HG03060 (cell line): ENCODE measurements at regions not wholly inside any gene's neighbourhood (a gene's known extent, or its start where the extent isn't known, plus 50 kb on each side); places are given as distances from the start of the nearest gene placed in this dataset.

Source experiments
- ATAC-seq: cut with Tn5 transposase; IDR thresholded peaks from one replicate; pipeline ENCODE4 v1.9.1; 2021; ENCODE audit warnings: low read depth, moderate number of reproducible peaks; ENCODE audit not compliant: unreplicated experiment

- ATAC-seq: no peak
Measured at GRCh38 chr16:86961171-86961601, 356.0 kb downstream of the C16orf95 start.

GRCh38 chr16:86962259-86962658, 354.9 kb downstream of the C16orf95 start:
- no peak for ATAC-seq

DNA sequence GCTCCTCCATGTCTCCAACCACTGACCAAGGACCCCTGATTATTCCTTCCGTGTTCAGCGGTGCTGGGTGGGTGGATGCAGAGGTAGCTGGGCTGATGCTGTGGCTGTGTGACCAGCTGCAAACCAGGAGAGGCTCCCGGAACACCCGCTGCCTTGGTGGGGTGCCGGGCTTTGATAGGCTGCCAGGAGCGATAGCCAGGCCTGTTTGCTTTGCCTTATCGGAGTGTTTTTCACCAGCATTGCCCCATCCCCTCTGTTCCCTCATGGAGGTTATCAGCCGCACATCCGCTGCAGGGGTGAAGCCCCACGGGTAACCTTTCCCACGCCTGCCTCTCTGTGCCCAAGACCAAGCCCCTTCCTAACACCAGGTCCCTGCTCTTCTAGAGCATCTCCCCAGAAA, 354.3 kb downstream of the C16orf95 start:
- no peak for ATAC-seq

DNA sequence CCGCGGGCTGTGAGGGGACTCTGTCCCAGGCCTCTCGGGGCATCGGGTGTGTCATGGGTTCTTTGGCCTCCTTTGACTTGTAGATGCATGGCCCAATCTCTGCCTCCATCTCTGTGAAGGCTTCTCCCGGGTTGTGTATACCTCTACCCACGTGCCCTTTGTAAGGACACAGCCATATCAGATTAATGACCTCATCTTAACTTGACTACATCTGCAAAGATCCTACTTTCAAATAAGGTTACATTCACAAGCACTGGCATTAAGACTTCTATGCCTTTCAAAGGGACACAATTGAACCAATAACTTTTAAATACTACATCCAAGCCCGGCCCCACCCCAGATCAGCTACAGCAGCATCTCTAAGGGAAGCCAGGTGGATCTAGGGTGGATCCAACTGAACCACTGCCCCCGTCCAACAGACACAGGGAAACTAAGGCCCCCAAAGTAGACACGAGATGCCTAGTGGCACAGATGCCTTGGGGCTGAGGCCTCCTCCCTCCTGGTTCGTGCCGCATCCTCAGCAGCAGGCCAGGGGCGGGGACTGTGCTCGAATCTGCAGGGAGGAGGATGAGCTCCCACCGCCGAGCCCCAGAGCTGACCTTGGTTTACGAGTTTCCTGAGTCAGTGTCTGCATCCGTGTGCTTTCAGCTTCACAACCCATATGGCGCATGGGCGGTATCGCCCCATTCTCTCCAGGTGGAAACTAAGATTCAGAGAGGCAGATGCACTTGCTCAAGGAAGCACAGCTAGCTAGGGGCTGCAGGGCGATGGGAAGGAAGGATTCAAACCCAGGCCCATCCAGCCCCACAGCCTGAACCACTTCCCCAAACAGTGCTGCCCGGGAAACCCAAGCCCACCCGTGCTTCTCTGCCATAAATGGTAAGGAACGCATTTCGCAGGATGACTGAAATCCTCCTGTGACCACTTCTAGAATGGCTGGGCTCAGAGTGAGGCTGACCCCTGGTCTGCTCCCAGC, 353.3 kb downstream of the C16orf95 start:
- no peak for ATAC-seq

- ATAC-seq: no peak
Measured at GRCh38 chr16:86964796-86965241, 352.4 kb downstream of the C16orf95 start.

GRCh38 chr16:86965331-86965730, 351.9 kb downstream of the C16orf95 start:
- ATAC-seq: no peak

DNA sequence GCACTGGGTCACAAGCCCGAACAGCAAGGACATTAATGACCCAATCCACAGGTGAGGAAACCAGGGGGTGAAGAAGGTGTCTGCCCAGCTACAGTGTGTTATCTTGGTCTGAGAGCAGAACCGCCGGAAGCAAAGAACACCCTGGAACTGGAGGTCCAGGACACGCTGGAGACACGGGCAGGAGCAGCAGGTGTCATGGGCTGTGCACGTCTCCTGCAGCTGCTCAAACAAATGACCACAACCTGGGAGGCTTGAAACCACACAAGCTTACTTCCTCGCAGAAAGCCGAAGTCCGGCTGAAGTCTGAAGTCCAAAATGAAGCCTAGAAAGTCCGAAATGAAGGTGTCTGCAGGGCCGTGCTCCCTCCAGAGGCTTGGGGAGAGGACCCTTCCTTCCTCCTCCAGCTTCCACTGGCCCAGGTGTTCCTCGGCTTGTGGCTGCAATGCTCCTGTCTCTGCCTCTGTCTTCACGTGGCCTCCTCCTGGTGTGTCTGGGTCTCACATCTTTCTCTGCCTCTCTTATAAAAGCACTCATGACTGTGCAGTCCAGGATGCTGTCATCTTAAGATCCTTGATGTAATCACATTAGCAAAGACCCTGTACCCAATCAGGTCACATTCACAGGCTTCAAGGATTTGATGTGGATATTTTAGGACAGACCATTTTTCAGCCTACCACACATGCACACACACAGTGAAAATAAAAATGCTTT, 351.2 kb downstream of the C16orf95 start:
- no peak for ATAC-seq

GRCh38 chr16:86966777-86967176, 350.4 kb downstream of the C16orf95 start:
- ATAC-seq: no peak

DNA sequence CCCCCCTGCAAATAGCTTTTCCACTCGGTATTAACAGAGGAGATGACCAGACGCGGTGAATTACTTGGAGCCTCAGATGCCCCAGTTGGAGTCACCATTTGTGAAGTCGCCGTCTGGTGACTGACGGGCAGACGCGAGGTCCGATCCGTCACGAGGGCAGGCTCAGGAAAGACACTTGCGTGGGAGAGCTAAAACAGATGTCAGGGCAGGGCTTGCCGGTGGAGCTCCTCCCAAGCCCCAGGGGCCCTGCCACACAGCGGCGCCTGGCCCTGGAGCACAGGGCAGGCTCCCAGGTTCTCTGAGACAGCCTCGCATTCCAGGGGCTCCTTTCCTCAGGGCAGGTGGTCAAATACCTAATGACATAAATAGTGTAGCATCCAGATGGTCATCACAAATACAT, 348.3 kb downstream of the C16orf95 start:
- no peak for ATAC-seq

DNA sequence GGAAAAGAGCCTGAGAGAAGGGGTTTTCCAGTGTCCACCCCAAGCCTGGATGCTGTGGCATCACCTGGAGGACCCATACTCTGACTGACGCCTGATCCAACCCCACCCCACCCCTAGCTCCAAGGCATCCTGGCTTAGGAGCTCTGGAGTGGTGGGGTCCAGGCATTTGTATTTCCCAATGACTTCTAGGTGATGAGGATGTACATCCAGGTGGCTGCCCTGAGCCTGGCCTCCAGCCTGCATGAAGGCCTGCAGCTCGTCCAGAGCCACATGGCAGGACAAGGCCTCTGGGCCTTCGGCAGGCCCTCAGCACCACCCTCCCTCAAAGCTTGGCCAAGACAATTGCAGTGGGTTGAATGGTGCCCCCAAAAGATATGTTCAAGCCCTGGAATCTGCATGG, 347.5 kb downstream of the C16orf95 start:
- no peak for ATAC-seq

- no peak for ATAC-seq
Measured at GRCh38 chr16:86970279-86970678, 346.9 kb downstream of the C16orf95 start.

GRCh38 chr16:86970726-86971125, 346.5 kb downstream of the C16orf95 start:
- no peak for ATAC-seq

DNA sequence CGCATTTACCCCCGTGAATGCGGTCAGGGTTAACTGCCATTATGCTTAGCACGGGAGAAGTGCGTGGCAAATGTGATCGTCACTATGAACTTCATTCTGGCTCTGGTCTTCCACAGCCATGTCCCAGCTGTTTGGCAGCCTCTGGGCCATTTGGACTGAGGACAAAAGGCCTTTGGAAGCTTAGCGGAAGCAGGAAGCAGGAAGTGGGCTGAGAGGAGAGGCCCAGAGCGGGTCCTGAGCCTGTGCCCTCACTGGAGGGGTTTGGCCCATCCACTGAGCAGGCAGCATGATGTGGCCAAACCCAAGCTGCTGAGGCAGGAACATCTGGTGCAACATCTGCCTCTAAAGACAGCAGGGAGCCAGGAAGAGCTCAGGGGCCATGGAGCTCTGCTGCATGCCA, 345.9 kb downstream of the C16orf95 start:
- ATAC-seq: no peak

- no peak for ATAC-seq
Measured at GRCh38 chr16:86974120-86974519, 343.1 kb downstream of the C16orf95 start.

GRCh38 chr16:86975445-86975844, 341.7 kb downstream of the C16orf95 start:
- no peak for ATAC-seq

DNA sequence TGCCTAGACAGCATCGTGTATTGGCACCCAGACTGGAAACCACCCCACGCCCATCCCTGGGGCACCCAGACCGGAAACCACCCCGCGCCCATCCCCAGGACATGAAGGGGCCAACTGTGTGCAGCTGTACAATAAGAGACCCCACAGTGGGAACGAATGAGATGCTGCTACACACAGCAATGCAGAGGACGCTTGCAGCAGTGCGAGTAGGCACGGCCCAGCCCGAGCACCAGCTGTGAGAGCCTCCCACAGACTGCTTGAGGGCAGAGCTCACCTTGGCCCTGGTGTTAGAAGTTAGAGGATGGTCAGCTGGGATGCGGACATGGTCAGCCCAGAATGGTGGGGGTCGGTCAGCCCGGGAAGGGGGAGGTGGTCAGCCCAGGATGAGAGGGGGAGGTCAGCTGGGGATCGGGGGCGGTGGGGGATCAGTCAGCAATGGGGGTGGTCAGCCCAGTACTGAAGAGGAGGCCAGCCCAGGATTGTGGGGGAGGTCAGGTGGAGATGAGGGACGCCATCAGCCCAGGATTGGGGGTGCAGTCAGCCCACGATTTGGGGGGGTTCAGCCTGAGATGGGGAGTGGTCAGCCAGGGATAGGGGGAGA, 340.0 kb downstream of the C16orf95 start:
- no peak for ATAC-seq

GRCh38 chr16:86978445-86979030, 338.7 kb downstream of the C16orf95 start:
- no peak for ATAC-seq

DNA sequence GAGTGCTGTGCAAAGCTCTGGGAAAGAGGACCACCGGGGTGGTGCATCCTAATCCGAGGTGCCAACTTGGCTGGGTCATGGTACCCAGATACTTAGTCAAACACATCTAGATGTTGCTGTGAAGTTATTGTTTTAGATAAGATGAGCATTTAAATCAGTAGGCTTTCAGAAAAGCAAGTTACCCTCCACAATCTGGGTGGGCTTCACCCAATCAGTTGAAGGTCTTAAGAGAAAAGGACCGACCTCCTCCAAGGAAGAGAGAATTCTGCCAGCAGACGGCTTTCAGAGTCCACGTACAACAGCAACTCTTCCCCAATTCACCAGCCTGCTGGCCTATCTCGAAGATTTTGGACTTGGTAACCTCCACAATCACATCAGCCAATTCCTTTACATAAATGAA, 338.1 kb downstream of the C16orf95 start:
- ATAC-seq: no peak

- ATAC-seq: no peak
Measured at GRCh38 chr16:86979984-86980553, 337.1 kb downstream of the C16orf95 start.

GRCh38 chr16:86980644-86981043, 336.5 kb downstream of the C16orf95 start:
- no peak for ATAC-seq

GRCh38 chr16:86982347-86982596, 334.9 kb downstream of the C16orf95 start:
- ATAC-seq: no peak
